ENCODE measurements at regions not wholly inside any gene's neighbourhood (a gene's known extent, or its start where the extent isn't known, plus 50 kb on each side); places are given as distances from the start of the nearest gene placed in this dataset.

- H3K27ac ChIP-seq = no peak overlapping the region
- TF ChIP-seq ZFX (IDR thresholded peaks at IDR 0.05; ENCODE audit: borderline replicate concordance) = no peak
- TF ChIP-seq CTCF (IDR thresholded peaks at IDR 0.05) = no peak
Observed at GRCh38 chr5:133801431-133801830, 167.0 kb downstream of the C5orf15 start.

GRCh38 chr5:133799571-133800237 is 168.7 kb downstream of the C5orf15 start:
- H3K27ac ChIP-seq = no peak overlapping the region
- no peak for TF ChIP-seq CTCF (IDR thresholded peaks at IDR 0.05)
- TF ChIP-seq ZFX (IDR thresholded peaks at IDR 0.05; ENCODE audit: borderline replicate concordance) = no peak

- TF ChIP-seq CTCF (IDR thresholded peaks at IDR 0.05) = no peak
- TF ChIP-seq ZFX (IDR thresholded peaks at IDR 0.05; ENCODE audit: borderline replicate concordance) = no peak
- no peak overlapping the region for H3K27ac ChIP-seq
Observed at GRCh38 chr5:133797167-133797566, 171.3 kb downstream of the C5orf15 start.

- TF ChIP-seq ZFX (IDR thresholded peaks at IDR 0.05; ENCODE audit: borderline replicate concordance) = no peak
- TF ChIP-seq CTCF (IDR thresholded peaks at IDR 0.05) = no peak
- H3K27ac ChIP-seq = no peak overlapping the region
Observed at GRCh38 chr5:133796186-133796585, 172.2 kb downstream of the C5orf15 start.

- H3K27ac ChIP-seq = no peak overlapping the region
- no peak for TF ChIP-seq CTCF (IDR thresholded peaks at IDR 0.05)
- TF ChIP-seq ZFX (IDR thresholded peaks at IDR 0.05; ENCODE audit: borderline replicate concordance) = no peak
Observed at GRCh38 chr5:133794771-133795415, 173.5 kb downstream of the C5orf15 start.

GRCh38 chr5:133793756-133794465 is 174.5 kb downstream of the C5orf15 start:
- no peak overlapping the region for H3K27ac ChIP-seq
- TF ChIP-seq CTCF (IDR thresholded peaks at IDR 0.05) (no peak), ZFX (IDR thresholded peaks at IDR 0.05; ENCODE audit: borderline replicate concordance) (no peak)

- no peak overlapping the region for H3K27ac ChIP-seq
- TF ChIP-seq ZFX (IDR thresholded peaks at IDR 0.05; ENCODE audit: borderline replicate concordance) = no peak
- no peak for TF ChIP-seq CTCF (IDR thresholded peaks at IDR 0.05)
Observed at GRCh38 chr5:133792655-133793054, 175.8 kb downstream of the C5orf15 start.
